Stomach smooth muscle (tissue), 2 donors: ENCODE measurements at regions not wholly inside any gene's neighbourhood (a gene's known extent, or its start where the extent isn't known, plus 50 kb on each side); places are given as distances from the start of the nearest gene placed in this dataset.
"Not testable (repeated sequence)": the region's sequence is repeated elsewhere in the genome, so short reads cannot be mapped to it uniquely, and the experiment has no call there.

Experiments used
- H3K27ac ChIP-seq: one replicate; pipeline ENCODE4 v1.7.0; 2013; ENCODE audit warnings: mild to moderate bottlenecking, low read length, inconsistent platforms
- H3K27me3 ChIP-seq, 2 donors: one replicate each; pipeline ENCODE4 v1.7.0; 2013; ENCODE audit warnings: low read length in 2 of 2; ENCODE audit not compliant: insufficient read depth in 2 of 2, control insufficient read depth in 1 of 2
- H3K36me3 ChIP-seq, 2 donors: one replicate each; pipeline ENCODE4 v1.7.0; 2013; ENCODE audit warnings: low read length in 2 of 2; ENCODE audit not compliant: control insufficient read depth in 2 of 2, insufficient read depth in 2 of 2
- H3K4me1 ChIP-seq: one replicate; pipeline ENCODE4 v1.7.0; 2013; ENCODE audit warnings: low read length; ENCODE audit not compliant: control insufficient read depth, insufficient read depth
- H3K4me3 ChIP-seq, 2 donors: one replicate each; pipeline ENCODE4 v1.7.0; 2013; ENCODE audit warnings: low read length in 2 of 2
- H3K9ac ChIP-seq, 2 donors: one replicate each; pipeline ENCODE4 v1.7.0; 2013; ENCODE audit warnings: low read length in 2 of 2, mild to moderate bottlenecking in 1 of 2
- H3K9me3 ChIP-seq, 2 donors: one replicate each; pipeline ENCODE4 v1.7.0; 2013; ENCODE audit warnings: low read length in 2 of 2; ENCODE audit not compliant: control insufficient read depth in 2 of 2
- donor health status: healthy.
- donor health status: Pancreatic carcinoma.

DNA sequence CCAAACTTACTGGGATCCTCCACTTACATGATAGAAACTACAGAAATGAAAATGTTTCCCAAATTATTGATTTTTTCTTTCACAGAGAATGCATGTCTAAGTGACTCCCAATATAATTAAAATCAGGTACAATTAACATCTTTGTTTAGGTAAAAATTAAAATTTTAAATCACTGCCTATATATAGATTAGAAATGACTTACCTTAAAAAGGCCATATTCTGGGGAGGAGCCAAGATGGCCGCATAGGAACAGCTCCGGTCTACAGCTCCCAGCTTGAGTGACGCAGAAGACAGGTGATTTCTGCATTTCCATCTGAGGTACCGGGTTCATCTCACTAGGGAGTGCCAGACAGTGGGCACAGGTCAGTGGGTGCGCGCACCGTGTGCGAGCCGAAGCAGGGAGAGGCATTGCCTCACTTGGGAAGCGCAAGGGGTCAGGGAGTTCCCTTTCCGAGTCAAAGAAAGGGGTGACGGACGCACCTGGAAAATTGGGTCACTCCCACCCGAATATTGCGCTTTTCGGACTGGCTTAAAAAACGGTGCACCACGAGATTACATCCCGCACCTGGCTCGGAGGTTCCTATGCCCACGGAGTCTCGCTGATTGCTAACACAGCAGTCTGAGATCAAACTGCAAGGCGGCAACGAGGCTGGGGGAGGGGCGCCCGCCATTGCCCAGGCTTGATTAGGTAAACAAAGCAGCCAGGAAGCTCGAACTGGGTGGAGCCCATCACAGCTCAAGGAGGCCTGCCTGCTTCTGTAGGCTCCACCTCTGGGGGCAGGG is 757.9 kb downstream of the C4orf33 start:
- not testable (repeated sequence) for H3K27me3 ChIP-seq, H3K36me3 ChIP-seq, H3K9ac ChIP-seq, H3K4me3 ChIP-seq, H3K9me3 ChIP-seq, H3K4me1 ChIP-seq, H3K27ac ChIP-seq

DNA sequence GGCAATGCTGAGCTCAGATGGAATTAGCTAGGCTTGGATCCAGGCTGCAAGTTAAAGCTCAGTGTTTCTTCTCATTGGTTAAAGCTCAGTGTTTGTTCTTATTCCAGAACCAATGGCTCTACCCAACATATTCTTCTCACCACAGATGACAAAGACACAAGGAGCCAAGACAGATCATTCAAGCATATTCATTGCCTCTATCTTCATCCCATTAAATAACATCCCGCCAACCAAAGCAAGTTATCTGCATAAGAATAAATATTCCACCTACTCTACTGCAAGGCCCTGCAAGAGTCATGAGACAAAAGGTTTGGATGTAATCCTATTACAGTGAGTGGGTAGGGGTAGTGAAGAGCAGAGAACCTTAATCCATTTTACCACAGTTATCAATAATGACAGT is 766.5 kb downstream of the C4orf33 start:
- Histone ChIP-seq H3K4me3 (no peak overlapping the region), H3K27me3 (no peaks in the 10 kb centered on the region), H3K27ac (no peak overlapping the region), H3K9ac (no peak overlapping the region), H3K4me1 (no peaks in the 10 kb centered on the region), H3K9me3 (no peaks in the 10 kb centered on the region), H3K36me3 (no peaks in the 10 kb centered on the region)

DNA sequence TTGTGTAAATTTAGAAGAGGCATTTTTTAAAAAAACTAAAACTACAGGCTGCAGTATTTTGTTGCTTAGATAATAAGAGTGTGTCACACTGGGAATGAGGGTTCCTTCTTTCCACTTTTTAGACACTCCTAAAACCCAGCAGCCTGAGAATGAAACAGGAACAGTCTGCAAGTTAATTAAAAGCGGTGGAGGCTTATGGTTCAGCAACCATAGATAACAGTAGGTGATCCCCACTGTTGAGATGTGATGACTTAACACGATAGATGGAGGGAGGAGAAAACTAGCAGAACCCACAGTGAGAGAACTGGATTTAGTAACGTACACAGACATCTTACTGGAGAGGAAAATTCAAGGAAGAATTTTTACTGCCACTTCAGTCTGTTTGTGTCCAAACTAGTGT is 767.3 kb downstream of the C4orf33 start:
- no peak overlapping the region for H3K9ac ChIP-seq
- no peak overlapping the region for H3K27ac ChIP-seq
- no peaks in the 10 kb centered on the region for H3K36me3 ChIP-seq
- H3K27me3 ChIP-seq, result no peaks in the 10 kb centered on the region
- no peaks in the 10 kb centered on the region for H3K9me3 ChIP-seq
- H3K4me3 ChIP-seq, result no peak overlapping the region
- no peaks in the 10 kb centered on the region for H3K4me1 ChIP-seq

DNA sequence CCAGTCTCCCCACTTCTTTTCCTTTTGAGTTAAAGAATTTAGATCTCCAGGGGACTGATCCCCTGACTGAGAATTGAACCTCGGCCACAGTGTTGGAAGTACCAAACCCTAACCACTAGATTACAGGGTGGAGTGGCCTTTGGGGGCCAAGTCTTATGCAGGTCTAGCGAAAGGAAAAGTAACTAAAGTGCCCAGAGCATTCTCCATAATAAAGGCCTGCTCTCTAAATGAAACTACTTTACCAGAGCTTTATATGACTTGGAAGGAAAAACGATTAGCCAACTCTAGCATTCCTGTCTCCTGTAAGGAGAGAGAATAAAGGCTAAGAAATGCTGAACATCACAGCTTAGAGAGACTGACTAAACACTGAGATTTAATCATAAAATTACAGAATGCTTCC is 788.0 kb downstream of the C4orf33 start:
- H3K9me3 ChIP-seq, result no peaks in the 10 kb centered on the region
- H3K27me3 ChIP-seq, result no peaks in the 10 kb centered on the region
- no peak overlapping the region for H3K27ac ChIP-seq
- no peaks in the 10 kb centered on the region for H3K36me3 ChIP-seq
- H3K9ac ChIP-seq, result no peak overlapping the region
- no peaks in the 10 kb centered on the region for H3K4me1 ChIP-seq
- H3K4me3 ChIP-seq, result no peak overlapping the region

DNA sequence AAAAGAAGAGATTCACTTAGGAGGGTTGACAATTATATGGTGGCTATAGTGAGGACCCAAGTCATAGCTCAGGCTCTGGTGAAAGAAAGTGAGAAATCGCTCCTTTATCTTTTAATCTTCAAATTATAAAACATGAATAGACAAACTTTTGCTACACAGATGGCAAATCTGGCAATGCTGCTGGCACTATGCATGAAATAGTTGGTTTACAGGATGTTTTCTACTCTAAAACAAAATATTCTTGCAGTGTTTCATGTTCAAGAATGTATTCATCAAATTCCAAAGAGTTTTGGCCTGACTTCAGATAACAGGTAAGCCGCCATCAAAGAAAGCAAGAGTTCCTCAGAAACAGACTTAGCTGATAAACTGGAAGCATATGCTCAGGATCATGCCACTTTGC is 801.2 kb downstream of the C4orf33 start:
- H3K9me3 ChIP-seq, result peaks cover 0 to 2% of the 10 kb centered on the region in 2 donors
- no peaks in the 10 kb centered on the region for H3K4me1 ChIP-seq
- H3K36me3 ChIP-seq, result no peaks in the 10 kb centered on the region
- no peak overlapping the region for H3K9ac ChIP-seq
- no peak overlapping the region for H3K27ac ChIP-seq
- no peak overlapping the region for H3K4me3 ChIP-seq
- H3K27me3 ChIP-seq, result no peaks in the 10 kb centered on the region

DNA sequence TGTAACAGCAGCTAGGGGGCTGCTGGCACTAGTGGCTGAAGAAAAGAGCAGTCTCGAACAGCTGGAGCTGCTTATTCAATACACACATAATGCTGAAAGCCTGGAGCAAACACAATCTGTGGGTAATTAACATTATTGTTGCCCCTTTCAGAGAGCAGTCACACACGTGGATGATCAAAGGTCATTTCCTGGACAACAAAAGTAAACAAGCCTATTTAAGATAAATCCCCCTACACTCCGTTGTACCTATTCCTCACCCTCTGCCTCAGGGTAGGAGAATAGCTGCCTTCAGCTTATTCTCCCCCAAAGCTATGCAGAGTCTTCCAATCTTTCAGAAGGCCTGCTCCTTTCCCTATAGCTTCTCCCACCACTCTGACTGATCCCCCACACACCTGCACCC is 803.9 kb downstream of the C4orf33 start:
- no peak overlapping the region for H3K27ac ChIP-seq
- no peaks in the 10 kb centered on the region for H3K36me3 ChIP-seq
- no peak overlapping the region for H3K9ac ChIP-seq
- no peaks in the 10 kb centered on the region for H3K27me3 ChIP-seq
- no peaks in the 10 kb centered on the region for H3K4me1 ChIP-seq
- H3K4me3 ChIP-seq, result no peak overlapping the region
- H3K9me3 ChIP-seq, result peaks cover 0 to 2% of the 10 kb centered on the region in 2 donors

DNA sequence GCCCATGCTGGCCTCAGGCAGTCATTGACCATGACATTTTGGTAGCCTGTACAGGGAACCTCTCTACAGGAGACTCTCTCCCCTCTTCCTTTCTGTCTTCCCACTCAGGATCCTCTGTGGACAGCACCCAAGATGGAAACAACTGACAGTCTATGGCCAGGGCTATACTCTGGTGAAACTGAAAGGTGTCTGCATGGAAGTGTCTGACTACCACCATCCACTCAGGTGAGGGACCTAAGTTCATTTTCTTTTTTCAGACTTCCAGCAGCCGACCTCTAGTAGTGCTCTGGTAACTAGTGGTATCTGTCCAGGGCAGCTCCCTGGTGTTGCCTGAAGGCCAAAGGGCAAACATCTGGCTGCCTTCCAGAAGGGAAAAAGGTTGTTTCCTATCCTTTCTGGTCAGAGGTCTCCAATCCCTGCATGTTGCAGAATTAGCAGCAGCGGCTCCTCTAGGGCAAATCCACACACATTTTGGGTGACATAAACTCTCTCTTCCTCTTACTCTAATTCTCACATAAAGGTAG is 804.5 kb downstream of the C4orf33 start:
- Histone ChIP-seq H3K27ac (no peak overlapping the region), H3K4me3 (no peak overlapping the region), H3K36me3 (no peaks in the 10 kb centered on the region), H3K4me1 (no peaks in the 10 kb centered on the region), H3K27me3 (no peaks in the 10 kb centered on the region), H3K9me3 (peaks cover 0 to 2% of the 10 kb centered on the region in 2 donors), H3K9ac (no peak overlapping the region)

DNA sequence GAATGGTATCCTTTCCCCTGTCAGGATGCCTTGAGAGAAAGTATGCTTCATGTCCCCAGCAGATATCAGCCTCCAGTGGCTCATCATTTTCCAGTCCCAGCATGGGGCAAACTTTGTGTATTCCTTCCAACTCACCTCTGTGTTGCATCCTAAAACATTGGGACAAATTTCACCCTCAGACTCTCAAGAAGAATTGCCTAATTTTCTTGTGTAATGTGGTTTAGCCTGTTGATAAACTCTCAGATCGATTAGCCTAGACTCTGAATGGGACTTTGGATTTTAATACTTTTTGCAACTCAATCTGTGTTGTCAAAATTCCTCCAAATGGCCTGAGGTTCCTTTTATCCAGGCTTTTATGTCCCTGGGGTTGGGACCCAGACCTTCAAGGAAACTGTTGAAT is 805.3 kb downstream of the C4orf33 start:
- no peak overlapping the region for H3K27ac ChIP-seq
- no peaks in the 10 kb centered on the region for H3K36me3 ChIP-seq
- no peak overlapping the region for H3K4me3 ChIP-seq
- peaks cover 0 to 2% of the 10 kb centered on the region in 2 donors for H3K9me3 ChIP-seq
- no peak overlapping the region for H3K9ac ChIP-seq
- no peaks in the 10 kb centered on the region for H3K4me1 ChIP-seq
- no peaks in the 10 kb centered on the region for H3K27me3 ChIP-seq

DNA sequence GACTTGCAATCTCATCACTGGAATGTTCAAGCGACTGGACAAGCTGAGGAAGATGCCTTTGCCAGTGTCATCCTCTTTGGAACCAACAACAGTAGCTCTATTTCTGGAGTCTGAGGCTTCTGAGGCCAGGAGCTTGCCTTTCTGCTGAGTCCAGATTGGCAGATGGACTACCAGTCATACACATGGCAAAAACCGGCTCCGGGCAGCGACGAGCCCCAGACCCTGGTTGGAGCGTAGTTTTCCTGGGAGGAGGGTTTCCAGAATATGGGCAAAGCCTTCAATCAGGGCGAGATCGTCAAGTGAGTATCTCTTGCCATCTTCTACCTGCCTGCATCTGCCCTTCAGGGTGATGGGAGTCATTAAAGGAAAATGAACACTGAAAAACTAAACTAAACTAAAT is 807.9 kb downstream of the C4orf33 start:
- no peaks in the 10 kb centered on the region for H3K36me3 ChIP-seq
- H3K9ac ChIP-seq, result no peak overlapping the region
- no peak overlapping the region for H3K27ac ChIP-seq
- no peak overlapping the region for H3K4me3 ChIP-seq
- H3K4me1 ChIP-seq, result no peaks in the 10 kb centered on the region
- H3K9me3 ChIP-seq, result peaks cover 0 to 2% of the 10 kb centered on the region in 2 donors
- H3K27me3 ChIP-seq, result no peaks in the 10 kb centered on the region

DNA sequence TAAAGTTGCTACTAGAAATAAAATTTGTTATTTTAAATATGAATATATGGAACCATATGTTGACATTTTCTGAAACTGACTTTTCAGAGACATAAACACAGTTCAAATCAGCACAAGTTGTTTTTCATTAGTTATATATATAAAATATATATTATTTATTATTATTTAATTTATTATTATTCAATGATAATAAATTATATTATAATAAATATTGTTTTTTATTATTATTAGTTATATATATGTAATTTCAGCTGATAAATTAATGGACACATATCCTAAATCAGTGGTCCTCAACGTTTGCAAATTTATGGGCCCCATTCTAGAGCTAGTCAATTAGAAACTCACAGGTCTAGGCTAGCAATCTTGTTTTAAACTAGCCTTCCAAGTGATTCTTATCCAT is 809.3 kb downstream of the C4orf33 start:
- no peaks in the 10 kb centered on the region for H3K4me1 ChIP-seq
- no peak overlapping the region for H3K9ac ChIP-seq
- H3K36me3 ChIP-seq, result no peaks in the 10 kb centered on the region
- no peaks in the 10 kb centered on the region for H3K27me3 ChIP-seq
- H3K9me3 ChIP-seq, result peaks cover 0 to 2% of the 10 kb centered on the region in 2 donors
- no peak overlapping the region for H3K4me3 ChIP-seq
- H3K27ac ChIP-seq, result no peak overlapping the region

DNA sequence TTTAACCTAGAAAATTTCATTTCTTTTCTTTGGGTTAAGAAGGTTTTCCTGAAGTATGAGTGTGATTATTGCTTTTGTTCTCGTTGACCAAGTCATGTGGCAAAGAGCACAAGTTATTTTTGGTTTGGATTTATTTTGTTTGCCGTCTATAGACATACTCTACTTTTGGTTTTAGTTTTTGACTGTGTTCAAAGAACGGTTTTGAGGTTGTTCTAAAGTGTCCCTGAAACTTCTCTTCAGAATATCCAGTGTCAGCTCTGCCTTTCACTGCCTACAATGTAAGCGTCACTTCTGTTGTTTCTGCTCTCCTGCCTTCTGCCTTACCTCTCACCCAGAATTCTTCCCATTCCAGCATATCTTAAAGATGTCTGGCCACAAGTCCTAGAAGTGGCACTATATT is 812.2 kb downstream of the C4orf33 start:
- Histone ChIP-seq H3K9me3 (no peaks in the 10 kb centered on the region), H3K9ac (no peak overlapping the region), H3K4me1 (no peaks in the 10 kb centered on the region), H3K27ac (no peak overlapping the region), H3K4me3 (no peak overlapping the region), H3K36me3 (no peaks in the 10 kb centered on the region), H3K27me3 (no peaks in the 10 kb centered on the region)
